NCI-H2227 treated with DMSO at 0.1 percent for 48 hours (cell line): ENCODE measurements at regions not wholly inside any gene's neighbourhood (a gene's known extent, or its start where the extent isn't known, plus 50 kb on each side); places are given as distances from the start of the nearest gene placed in this dataset.
"Not testable (repeated sequence)": the region's sequence is repeated elsewhere in the genome, so short reads cannot be mapped to it uniquely, and the experiment has no call there.

Source experiments
- DNase-seq: peaks from one replicate; lab custom pipeline; 2025; lab: John Stamatoyannopoulos, UW

GRCh38 chr1:189751311-189751710 is 726.4 kb downstream of the BRINP3 start:
- DNase-seq: no peak

DNA sequence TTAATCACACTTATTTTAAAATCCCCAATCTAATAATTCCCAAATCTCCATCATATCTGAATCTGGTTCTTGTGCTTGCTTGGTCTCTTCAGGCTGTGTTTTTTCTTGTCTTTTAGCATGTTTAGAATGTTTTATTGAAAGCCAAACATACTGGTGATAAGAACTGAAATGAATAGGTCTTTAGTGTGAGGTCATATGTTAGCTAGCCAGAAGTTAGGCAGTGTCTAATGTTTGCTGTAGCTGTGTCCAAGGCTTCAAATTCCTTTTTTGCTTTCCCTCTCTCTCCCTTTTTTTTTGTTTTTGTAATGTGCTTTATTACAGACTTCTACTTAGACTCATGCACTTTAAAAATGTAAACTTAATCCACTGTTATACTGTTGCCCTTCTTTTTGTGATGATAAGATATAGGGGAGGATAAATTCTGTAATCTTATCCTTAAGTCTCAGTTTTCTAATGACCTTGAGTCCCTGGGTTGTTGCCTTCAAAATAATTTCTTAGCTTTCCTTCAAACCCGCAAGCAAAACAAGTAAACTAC is 725.1 kb downstream of the BRINP3 start:
- no peak for DNase-seq

- not testable (repeated sequence) for DNase-seq
Measured at GRCh38 chr1:189755100-189755499, 722.6 kb downstream of the BRINP3 start.

GRCh38 chr1:189764391-189765320 is 713.0 kb downstream of the BRINP3 start:
- DNase-seq: no peak

DNA sequence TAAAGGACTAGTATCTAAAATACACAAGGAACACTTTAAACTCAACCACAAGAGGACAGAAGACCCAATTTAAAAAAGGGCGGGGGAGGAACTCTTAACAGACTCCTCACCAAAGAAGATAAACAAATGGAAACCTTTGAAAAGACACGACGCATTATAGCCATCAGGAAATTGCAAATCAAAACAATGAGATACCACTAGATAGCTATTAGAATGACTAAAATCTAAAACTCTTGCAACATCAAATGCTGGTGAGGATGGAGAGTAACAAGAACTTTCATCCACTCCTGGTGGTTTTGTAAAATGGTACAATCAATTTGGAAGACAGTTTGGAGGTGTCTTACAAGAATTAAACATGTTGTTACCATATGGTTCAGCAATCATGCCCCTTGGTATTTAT is 708.2 kb downstream of the BRINP3 start:
- no peak for DNase-seq

DNA sequence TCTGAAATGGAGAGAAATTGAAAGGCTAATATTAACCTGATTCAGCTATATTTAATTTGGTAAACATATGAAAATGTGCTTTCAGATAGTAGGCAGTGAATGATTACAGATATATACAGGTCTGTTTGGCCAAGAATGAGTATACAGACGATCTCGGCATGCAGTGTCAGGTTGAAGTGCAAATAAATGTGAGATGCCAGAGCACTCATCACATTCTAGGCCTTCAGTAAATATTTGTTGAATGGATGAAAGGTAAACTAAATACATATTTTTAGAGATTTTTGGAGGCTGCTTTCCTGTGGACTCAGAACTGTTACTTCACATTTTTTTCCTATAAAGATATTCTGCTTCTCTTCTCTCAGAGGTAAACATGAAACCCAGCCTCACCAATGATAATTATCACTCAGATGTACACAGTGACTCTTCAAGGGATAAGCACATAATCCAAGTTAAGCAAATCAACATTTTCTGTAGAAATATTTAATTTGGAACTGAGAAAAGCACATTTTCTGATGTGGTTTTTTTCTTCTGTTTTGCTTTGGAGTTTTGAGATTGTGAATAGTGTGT is 702.9 kb downstream of the BRINP3 start:
- no peak for DNase-seq

DNA sequence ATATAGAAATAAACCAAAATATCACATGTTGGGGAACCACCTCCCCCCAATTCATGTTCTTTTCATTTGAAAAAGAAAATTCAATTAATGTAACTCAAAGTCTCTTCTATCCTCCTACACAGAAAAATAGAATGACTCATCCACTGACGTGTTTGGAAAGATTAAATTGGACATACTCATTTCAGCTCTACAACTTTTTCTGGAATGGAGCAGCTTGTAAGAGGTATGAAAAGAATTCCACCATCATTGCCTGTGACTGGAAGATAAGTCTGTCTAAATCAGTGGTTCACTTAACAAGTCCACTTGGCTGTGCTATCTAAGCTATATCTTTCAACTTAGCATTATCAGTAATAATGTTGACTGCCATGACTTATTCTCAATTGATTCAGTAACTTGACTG is 702.3 kb downstream of the BRINP3 start:
- no peak for DNase-seq

DNA sequence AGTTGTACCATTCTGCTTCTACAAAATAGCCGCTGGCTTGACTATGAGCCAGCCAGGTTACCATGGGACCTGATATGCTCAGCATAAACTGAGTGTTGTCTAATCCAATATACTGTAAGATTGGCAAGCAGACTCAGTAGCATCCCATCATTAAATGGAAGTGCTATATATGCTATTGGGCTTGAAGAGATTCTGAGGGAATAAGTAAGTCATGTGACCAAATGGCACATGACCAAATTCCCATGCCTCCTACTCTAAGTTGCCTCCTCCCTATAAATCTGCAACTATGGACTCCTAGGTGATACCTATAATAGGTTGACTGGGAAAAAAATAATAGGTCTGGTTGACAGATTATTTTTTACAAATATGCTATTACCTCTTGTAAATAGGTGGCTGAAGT is 698.6 kb downstream of the BRINP3 start:
- no peak for DNase-seq

DNA sequence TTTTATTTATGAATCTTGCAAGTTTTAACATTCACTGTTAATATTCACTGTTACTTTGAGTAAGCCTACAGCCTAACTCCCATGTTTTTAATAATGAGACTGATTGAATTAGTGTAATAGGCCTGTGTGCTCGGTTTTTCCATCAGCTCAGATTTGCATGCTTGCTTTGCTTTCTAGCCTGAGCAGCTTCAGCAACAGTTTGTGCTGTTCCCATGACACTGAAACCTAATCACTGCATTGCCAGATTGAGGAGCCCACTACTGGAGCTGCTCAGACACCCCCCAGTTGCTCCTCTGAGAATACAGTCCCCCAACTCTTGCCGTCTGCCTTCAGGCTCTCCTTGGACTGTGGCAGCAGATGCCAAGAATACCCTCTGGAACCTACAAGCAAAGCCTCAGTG is 695.4 kb downstream of the BRINP3 start:
- DNase-seq: no peak

DNA sequence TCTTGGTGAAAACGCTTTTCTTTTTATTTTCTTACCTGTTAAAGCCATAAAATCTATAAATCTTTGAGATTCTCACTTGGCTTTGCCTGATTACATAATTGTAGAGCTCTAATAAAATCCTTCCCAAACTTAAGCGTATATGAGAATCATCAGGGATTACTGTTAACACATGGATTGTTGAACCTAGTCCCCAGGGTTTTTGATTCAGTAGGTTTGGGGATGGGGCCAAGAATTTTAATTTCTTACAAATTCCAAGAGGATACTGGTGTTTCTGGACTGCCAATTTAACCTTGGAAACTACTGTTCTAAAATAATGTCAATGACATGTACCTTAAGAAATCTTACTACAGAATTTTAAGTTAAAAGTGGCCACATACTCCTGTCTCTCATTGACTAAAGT is 694.2 kb downstream of the BRINP3 start:
- no peak for DNase-seq

- DNase-seq: no peak
Measured at GRCh38 chr1:189786761-189787160, 690.9 kb downstream of the BRINP3 start.

DNA sequence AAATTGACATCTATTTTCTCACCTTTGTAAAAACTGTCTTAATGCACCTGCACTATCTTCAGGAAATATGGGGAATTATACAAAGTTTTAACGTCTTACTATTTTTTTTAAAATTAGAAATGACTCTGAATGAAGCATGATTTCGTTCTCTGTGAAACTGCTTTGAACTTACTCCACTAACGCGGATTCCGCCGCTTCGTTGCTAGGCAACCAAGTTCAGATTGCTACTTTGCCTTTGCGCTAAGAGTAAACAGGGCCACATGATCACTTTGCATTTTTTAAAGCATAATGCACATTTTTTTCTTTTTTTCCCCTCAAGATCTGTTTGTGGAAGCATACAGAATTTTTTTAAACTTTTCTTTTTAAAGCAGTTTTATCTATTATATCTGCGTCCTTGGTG is 690.5 kb downstream of the BRINP3 start:
- no peak for DNase-seq

DNA sequence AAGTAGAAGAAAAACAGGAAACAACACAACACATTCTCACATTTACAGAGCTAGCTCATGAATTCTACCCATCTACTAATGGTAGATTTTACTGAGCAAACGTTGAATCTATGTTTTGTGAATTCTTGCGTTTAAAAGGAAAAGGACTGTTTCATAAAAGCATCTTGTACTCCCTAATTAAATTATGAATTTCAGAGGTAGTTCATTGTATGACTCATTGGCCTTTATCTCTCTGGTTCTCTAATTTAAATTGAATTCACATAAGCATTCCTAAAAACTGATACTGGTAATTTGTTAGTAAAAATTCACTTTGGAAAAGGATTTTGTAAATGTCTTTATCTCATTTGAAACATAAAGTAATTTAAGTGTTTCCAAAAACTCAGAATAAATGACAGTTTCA is 687.3 kb downstream of the BRINP3 start:
- no peak for DNase-seq

GRCh38 chr1:189803364-189803763 is 674.3 kb downstream of the BRINP3 start:
- DNase-seq: no peak

DNA sequence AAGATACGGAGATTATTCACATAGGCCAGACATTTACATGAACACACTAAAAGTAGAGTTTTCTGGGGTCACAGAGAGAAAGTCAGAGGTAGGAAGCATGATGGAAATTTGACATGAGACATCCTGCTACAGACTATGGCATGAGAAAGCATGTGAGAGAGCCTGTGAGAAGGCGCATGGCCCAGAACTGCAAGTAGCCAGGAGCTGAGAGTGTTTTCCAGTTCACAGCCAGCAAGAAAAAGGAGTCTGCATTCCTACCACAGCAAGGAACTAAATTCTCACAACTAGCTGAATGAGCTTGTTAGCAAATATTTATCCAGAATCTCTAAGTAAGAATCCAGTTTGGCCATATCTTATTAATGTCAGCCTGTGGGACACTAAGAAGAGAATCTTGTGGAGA is 673.3 kb downstream of the BRINP3 start:
- DNase-seq: no peak

- no peak for DNase-seq
Measured at GRCh38 chr1:189805735-189806134, 671.9 kb downstream of the BRINP3 start.

DNA sequence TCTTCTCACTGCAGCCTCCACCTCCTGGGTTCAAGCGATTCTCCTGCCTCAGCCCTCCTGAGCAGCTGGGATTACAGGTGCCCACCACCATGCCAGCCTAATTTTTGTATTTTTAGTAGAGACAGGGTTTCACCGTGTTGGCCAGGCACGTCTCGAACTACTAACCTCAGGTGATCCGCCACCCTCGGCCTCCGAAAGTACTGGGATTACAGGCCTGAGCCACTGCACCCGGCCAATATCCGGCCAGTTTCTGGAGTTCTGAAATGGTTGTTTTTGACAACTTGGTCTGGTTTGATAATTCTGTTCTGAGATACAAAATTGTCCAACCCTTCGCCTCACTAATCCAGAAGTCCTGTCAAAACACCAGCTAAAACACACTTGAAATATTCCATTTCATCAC is 667.0 kb downstream of the BRINP3 start:
- not testable (repeated sequence) for DNase-seq

- DNase-seq: no peak
Measured at GRCh38 chr1:189811960-189812359, 665.7 kb downstream of the BRINP3 start.

DNA sequence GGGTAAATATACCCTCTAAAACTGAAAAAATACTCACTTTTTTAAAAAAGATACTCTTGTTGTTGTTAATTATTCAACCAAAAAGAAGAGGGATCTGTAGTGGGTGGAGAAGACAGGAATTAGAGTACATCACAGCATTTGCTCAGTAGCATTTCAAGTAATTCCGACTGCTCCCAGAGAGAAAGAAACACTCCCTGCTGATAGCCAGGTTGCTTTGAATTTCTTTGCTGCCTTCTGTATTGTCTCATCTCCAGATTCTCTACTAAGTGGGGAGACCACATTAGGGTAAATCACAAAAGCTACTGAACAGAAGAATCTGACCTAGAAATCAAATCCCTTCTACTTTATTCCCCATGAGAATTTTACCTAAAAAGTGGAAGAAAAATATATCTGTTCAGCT is 661.1 kb downstream of the BRINP3 start:
- no peak for DNase-seq

GRCh38 chr1:189819751-189820150 is 657.9 kb downstream of the BRINP3 start:
- DNase-seq: no peak

DNA sequence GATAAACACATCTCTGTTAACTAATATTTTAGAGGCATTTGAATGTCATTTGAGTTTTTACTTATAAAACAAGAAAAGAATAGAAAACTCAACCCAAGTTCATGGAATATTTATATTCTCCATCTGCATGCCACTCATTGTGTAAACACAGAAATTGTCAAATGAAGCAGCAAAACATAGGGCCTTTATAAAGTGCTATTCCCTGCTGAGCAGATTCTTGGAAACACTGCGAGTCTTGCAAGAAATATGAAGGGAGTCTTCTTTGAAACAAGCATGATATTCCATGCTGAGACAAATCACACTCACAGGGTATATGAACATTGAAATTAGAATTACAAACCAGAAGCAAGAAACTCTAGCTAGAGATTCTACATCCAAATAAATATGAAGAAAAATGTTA is 655.8 kb downstream of the BRINP3 start:
- no peak for DNase-seq

- peak; percentile 81 for DNase-seq
Measured at GRCh38 chr1:189834813-189835212, 642.9 kb downstream of the BRINP3 start.

GRCh38 chr1:189847613-189848012 is 630.1 kb downstream of the BRINP3 start:
- DNase-seq: no peak
